ENCODE measurements at regions not wholly inside any gene's neighbourhood (a gene's known extent, or its start where the extent isn't known, plus 50 kb on each side); places are given as distances from the start of the nearest gene placed in this dataset.

GRCh38 chr22:34462795-34463194 is 542.5 kb upstream of the LARGE1 start:
- TF ChIP-seq, protein P1, sequence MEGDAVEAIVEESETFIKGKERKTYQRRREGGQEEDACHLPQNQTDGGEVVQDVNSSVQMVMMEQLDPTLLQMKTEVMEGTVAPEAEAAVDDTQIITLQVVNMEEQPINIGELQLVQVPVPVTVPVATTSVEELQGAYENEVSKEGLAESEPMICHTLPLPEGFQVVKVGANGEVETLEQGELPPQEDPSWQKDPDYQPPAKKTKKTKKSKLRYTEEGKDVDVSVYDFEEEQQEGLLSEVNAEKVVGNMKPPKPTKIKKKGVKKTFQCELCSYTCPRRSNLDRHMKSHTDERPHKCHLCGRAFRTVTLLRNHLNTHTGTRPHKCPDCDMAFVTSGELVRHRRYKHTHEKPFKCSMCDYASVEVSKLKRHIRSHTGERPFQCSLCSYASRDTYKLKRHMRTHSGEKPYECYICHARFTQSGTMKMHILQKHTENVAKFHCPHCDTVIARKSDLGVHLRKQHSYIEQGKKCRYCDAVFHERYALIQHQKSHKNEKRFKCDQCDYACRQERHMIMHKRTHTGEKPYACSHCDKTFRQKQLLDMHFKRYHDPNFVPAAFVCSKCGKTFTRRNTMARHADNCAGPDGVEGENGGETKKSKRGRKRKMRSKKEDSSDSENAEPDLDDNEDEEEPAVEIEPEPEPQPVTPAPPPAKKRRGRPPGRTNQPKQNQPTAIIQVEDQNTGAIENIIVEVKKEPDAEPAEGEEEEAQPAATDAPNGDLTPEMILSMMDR (IDR thresholded peaks at IDR 0.05), result no peak
- TF ChIP-seq POLR2A (IDR thresholded peaks at IDR 0.05), result no peak

Data from testis (tissue), 2 donors.